ENCODE measurements at regions not wholly inside any gene's neighbourhood (a gene's known extent, or its start where the extent isn't known, plus 50 kb on each side); places are given as distances from the start of the nearest gene placed in this dataset.

GRCh38 chr5:109533751-109534272 lies 124.0 kb upstream of the PJA2 start:
- no peak for TF ChIP-seq POLR2AphosphoS5 (IDR thresholded peaks at IDR 0.05)
- TF ChIP-seq POLR2A (IDR thresholded peaks at IDR 0.05; ENCODE audit: low read depth) = no peak
